NCI-H2171 (cell line): ENCODE measurements at regions not wholly inside any gene's neighbourhood (a gene's known extent, or its start where the extent isn't known, plus 50 kb on each side); places are given as distances from the start of the nearest gene placed in this dataset.

Experiments
- DNase-seq: peaks from one replicate; lab custom pipeline; 2025; lab: John Stamatoyannopoulos, UW

DNA sequence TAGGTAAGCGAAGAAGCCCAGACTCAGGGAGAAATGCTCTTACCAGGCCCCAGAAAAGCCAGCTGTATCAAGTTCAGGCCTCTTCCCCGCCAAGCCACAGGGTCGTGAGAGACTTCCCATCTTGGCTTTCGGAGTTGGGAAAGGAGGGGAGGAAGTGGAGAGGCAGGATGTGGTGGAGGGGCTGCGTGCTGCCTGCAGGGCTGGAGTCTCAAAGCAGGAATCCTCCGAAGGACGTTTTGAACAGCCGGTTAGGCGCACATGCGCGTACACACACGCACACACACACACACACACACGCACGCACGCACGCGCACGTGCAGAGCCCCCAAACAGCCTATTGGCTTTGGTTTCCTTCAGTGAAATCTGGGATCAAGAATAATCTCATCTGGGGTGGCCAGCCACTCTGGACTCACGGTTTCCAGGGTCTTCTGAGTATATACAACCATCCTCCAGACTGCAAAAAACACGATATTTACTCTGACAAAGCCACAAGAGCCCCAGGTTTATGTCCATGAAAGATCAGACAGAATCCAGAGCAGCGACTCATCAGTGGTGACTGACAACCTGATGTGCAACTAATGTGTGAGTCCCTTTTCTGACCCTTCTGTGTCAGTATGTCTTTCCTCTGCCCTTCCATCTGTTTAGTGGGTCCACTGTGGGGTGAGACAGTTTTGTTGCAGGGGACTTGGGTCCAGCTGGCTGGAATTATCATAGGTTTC is 115.0 kb upstream of the ZNF438 start:
- no peak for DNase-seq

DNA sequence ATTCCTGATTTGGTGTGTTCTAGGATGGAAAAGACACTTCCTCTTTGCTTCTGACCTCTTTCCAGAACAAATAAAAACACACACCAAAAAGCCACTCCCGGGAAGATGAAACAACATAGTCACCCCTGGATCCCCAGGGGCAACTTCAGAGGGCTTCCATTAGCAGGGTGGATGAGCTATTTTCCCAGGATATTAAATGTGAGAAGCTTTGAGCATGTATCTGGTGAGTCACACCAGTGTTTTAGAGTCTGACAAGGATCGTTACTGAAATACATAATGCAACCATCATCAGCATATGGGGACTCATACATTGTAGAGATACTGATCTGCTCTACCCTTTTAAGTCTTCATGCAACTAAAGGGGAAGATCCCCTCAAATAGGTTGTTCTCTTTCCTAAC is 115.5 kb upstream of the ZNF438 start:
- DNase-seq: no peak

DNA sequence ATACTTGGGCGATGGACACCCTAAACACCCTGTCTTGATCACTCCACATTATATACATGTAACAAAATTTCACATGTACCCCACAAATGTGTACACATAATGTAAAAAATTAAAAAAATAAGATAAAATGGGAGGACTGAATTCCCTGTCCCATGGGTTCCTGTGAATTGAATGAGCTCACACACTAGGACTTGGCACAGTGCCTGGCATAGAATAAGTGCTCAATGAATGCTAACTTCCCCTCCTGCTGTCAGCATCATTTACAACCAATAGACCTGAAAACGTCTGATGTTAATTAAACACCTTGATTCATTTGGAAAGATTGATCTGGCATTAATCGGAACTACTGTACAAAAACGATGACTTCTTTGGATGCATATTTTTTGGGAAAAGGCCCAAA is 117.3 kb upstream of the ZNF438 start:
- DNase-seq: no peak

DNA sequence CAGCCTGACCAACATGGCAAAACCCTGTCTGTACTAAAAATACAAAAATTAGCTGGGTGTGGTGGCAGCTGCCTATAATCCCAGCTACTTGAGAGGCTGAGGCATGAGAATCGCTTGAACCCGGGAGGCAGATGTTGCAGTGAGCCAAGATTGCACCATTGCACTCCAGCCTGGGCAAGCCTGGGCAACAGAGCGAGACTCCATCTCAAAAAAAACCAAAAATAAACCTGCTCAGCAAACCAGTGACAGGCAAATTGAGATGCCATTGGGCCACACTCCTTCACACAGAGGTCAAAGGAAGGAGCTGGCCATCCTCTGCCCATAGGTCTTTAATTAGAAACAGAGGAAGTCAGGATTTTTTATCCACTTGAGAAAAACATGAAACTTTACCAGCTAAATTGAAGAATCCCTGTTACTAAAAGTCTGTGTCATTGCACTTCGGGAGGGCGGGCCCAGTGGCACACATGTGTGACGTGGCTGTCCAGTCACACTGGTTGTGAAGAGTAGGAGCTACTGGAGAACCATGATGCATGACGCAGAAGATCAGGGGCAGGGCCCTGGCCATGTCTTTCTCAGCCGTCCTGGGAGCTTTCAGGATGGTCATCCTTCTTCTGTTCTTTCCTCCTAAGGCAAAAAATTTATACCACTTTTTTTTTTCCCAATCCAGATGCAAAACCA is 118.3 kb upstream of the ZNF438 start:
- DNase-seq: no peak

DNA sequence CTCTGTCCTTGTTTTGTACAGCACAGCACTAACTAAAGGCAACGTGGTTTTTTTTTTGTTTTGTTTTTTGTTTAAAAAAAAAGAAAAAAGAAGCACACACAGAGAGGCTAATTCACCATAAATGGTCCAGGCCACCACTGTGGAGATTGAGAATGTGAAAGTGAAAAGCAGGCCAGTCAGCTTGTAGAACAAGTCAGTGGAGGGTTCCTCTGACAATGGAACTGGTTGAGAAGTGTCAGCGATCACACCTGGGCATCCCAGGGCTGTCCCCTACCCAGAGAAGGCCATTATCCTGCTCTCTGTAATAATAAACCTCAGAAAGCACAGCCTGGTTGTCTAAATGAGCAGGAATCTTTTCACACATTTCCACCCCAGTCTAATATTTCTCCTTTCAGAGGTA is 119.6 kb upstream of the ZNF438 start:
- DNase-seq: no peak

DNA sequence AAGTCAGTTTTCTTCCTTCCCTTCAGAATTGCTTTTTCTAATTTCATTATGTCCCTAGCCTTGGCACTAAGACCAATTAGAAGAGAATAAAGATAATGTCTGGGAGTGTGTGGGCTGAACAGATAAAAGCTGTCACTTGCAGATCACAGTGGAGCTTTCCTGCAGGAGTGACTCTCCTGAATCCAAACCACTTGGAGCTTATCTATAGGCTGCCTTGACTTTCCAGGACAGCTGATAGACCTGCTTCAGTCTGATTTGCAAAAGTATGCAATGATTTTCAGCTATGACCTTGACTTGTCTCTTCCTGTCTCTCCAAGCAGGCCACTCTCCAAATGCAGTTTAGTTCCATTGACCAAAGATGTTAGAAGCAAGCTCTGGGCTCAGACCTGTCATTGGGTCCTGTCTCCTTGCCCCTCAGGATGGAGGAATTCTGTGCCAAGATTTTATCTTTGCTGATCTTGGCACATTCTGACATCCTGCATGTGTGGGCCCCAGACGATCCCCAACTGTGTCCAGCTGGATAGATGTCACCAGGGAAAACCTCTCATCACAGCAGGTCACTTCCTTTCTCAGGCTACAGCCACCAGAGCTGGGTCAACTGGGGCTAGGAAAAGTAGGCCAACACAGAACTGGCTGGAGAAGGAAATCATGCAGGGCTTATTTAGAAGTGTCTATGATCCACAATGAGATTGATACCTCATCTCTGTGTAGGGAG is 120.9 kb upstream of the ZNF438 start:
- no peak for DNase-seq

DNA sequence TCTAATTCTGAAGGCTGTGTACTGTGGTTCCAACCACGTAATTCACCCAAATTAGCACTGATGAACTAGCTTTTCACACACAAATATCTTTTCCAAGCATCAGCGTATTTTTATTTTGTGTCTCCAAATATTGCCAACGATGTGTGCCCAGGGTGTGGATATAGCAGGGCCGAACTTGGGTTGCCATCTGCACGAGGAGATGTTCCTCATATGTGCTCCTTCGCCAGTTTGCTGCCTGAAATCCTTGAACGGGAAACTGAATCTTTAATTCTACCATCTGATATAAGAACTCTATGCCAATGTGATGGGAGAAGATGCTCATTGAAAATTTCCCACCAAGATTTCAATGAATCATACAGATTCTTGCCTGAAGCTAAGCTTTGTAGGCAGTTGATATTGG is 121.5 kb upstream of the ZNF438 start:
- no peak for DNase-seq

DNA sequence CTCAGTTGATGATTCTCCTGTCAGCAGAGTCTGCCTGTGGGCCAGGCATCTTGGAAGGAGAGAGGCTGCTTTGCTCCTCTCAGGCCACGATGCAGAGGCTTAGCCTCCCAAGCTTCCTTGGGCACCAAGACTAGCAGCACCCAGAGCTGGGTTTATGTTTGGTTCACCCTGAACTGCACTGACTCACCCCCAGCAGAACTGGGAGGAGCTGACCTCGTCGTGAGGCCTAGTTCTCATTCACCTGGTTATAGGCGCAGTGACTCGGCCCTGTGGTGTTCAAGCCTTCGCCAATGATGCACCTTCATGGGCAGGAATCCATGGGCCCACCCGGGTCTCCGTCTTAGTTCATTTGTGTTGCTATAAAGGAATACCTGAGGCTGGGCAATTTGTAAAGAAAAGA is 122.0 kb upstream of the ZNF438 start:
- no peak for DNase-seq

DNA sequence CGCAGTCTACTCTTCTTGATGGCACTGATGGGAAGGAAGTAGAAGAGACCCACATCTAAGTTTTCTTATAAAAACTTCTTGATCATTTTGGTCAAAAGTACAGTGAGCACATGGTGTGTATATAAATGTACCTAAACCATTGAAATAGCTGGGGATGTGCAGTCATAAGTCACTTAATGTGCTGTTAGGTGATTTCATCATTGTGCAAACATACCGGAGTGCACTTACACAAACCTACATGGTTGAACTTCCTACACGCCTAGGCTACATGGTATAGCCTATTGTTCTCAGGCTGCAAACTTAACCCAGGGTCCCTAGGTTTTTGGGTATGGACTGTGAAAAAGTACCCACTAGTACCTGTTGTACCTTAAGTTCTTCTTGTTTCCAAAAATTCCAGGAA is 123.3 kb upstream of the ZNF438 start:
- no peak for DNase-seq

DNA sequence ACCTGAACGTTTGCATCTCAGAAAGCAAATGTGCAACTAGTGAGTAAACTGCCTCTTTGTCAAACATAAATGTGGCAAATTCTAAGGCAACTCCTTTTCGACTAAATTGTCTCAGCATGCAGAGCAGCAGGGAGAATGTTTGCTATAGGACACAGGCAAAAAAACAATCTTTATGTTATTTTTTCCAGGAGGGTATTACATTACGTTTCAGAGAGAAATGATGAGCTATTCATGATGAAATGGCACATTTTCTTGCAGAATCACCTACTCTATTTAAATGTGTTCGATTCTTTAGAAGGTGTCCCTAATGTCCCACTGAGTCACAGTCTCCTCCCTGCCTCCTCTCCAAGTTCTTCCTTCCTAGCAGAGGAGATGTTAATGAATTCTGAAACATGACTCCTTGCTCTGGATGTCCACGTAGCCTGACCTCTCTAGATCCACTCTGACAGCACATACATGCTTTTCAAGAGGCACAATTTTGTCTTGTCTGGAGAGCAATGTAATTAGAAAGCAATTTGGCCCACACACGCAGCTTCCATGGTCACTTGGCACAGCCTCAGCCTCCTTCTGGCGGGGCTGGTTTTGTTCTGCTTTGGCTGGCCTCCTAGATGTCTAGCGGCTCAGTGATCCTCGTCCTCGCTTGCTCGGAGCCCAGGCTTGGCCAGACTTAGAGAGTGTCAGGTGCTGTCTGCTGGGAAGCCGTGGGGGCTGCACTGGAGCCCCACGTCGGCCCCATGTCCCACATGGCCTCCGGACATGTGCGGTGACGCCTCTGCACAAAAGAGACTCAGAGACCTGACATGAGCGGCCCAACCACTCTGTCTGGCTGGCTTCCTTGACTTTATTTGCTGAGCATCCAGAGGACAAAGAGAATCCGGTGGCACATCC is 125.7 kb upstream of the ZNF438 start:
- DNase-seq: no peak

DNA sequence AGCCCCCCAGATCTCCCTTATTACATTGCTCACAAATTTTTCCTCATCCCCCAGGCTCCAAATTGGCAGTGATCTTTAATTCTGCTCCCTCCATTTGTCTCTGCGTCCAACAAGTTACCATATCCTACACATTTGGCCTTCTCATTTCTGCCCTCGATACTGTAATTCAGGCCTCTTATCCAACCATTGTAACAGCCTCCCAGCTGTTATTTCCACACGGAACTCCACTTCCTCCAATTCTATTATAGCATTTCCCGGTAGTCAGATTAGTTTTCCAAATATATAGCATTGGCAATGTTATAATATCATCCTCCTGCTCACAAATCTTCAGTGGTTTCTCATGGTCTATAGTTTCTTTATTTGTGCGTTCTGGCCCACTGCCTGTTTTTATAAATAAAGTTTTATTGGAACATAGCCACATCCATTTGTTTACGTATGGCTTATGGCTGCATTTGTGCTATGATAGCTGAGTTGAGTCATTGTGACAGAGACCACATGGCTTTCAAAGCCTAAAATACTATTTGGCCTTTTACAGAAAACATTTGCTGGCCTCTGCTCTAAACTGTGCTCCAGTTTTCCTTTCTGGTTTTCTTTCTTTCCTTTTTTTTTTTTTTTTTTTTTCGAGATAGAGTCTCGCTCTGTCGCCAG is 126.5 kb upstream of the ZNF438 start:
- DNase-seq: no peak

DNA sequence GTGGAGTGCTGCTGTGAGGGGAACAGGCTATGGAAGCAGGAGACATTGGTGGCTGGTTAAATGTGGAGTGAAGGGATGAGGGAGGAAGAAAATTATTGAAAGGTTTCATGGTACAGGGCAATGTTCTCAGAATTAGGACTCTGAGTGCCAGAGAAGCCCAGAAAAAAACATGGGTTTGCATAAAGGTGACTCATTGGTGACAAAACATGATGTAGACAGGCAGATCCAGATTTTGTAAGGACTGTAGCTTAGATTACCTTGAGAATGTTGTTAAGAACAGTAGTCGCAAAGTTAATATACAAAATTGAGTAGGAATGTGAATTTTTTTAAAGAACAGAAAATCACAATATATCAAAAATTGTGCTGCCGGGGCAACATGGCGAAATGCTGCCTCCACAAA is 134.9 kb upstream of the ZNF438 start:
- DNase-seq: no peak

DNA sequence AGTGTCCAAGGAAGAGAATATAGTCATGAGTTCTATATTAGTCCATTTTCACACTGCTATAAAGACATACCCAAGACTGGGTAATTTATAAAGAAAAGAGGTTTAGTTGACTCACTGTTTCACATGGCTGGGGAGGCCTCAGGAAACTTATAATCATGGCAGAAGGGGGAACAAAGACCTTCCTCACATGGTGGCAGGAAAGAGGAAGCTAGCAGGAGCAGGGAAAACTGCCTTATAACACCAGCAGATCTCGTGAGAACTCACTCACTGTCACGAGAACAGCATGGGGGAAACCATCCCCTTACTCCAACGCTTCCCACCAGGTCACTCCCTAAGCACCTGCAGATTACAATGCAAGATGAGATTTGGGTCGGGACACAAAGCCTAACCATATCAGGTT is 139.0 kb upstream of the ZNF438 start:
- no peak for DNase-seq

DNA sequence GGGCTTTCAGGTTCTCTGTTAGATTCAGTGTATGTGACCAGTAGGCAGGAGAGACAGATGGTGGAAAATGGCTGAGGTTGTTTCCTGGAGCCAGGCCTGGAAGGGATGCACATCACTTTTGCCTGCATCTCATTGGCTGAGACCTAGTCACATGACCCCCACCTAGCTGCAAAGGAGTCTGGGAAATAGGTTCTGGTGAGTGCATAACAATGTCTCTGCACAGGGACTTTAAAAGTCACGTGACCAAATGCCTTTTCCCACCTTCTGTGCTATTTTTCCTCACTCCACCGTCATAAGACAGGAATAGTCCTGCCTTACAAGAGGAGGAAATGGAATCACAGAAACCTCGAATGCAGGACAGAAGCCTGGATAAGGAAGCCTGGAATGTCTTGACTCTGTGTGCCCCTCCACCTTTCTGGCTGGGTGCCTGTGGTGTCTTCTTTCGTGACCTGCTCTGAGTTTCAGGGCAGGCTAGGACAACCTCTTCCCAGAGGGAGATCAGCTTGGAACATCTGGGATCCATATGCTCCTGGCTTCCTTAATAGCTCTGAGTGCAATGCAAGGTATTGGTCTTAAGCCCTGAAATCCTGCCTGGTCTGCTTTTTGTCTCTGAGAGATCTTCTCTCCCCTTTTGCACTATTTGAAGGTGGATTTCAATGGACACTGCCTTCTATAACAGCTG is 139.9 kb upstream of the ZNF438 start:
- peak; percentile 42 for DNase-seq

DNA sequence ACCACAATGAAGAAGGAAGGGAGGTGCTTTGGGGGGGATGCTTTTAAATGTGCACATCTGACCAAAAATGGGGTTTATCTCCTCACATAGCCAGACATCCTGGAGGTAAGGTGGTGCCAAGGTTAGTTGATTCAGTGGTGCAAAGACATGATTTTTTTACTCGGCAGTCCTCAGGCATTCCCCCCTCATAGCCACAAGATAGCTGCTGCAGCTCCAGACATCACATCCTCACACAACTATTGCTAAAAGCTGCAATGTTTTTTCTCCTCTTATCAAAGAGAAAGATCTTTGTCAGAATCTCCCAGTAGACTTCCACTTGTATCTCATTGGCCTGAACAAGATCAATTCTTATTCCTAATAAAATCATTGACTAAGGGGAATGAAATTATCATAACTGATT is 141.3 kb upstream of the ZNF438 start:
- DNase-seq: no peak

DNA sequence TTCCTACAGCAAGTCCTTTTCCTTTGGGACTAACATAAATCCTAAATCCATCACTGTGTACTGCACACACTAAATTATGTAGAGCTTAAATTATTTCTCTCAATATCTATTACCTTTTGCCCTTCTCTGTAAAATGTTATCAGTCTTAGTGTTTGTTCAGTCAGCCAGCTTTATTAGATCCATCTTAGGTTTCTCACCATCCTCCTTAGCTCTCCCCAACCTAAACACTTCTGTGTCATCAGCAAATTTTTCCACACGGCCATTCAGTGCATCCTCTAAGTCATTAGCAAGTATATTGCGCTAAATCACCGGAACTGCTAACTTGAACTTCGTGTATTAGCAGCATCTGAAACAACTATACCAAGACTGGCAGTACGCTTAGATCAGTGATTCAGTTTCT is 142.1 kb upstream of the ZNF438 start:
- no peak for DNase-seq

DNA sequence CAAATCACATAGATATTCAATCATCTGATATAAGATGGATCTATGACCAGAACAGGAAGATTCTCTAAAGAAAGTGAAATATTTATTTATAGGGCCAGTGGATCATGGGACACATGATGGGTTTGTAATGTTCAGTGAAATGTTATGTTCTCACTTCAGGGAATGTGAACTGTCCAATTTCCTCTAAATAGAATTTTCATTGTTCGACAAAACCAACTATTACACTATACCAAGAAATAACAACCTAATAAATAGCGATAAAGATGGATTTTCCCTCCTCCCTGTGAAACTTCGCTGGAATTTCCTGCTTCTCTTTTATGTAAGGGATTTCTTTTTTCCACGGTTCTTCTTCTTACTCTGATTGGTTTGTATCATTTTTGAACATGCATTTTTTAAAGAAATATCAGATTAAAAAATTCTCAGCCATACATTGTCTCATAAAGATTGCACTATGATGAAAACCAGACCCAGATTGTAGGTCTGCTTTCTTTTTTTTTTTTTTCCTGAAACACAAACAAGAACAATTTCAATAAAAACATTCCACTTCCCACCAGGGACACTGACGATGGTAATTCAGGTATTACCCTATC is 139.8 kb upstream of the ZEB1 start:
- no peak for DNase-seq

DNA sequence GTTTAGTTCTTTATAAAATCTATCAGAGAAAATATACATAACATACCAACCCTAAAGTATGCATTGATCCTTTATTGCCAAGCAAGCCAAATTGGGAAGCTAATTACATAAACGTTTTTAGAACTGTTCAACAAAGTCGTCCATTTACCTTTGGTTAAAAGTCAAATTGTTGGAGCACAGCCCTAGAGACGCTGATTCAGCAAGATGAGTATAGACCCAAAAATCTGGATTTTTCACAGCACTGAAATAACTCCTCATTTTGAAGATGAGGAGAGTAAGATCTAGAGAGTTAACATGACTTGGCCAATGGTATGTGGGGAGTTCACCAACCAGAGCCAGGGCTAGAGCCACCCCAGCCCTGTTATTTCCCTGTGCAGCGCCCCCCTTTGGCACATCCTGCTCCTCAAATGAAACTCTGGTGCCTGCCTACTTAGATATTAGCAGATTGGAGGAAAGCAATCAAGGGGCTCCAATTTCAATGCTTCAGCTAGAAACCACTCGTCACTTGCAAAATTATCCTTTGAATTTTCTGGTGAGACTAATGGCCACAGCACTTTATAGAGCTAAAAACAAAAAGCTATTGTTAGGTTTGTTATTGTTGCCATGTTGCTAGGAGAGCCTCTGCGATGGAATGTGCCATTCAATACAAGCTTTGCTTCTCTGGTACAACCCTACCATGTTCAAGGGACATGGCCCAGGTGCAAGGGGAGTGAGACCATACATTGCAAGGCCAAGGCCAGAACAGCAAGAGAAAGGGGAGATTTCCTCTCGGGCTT is 132.6 kb upstream of the ZEB1 start:
- no peak for DNase-seq

DNA sequence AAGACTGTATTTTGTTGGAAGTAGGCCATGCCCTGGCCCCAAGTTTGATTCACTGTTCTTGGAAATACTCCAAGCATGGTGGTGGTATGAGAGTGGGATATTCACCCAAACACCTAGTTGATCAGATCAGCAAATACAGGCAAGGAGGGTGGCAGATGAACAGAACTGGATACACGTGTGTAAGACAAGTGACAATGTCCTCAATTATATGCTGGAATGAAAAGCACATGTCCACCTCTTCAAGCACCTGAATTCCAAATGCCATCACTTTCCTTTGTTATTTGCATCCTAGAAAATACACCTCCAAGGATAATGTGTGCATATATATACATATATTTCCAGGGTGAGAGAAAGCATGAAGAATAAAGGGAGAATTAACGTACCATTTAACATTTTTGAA is 131.8 kb upstream of the ZEB1 start:
- no peak for DNase-seq

DNA sequence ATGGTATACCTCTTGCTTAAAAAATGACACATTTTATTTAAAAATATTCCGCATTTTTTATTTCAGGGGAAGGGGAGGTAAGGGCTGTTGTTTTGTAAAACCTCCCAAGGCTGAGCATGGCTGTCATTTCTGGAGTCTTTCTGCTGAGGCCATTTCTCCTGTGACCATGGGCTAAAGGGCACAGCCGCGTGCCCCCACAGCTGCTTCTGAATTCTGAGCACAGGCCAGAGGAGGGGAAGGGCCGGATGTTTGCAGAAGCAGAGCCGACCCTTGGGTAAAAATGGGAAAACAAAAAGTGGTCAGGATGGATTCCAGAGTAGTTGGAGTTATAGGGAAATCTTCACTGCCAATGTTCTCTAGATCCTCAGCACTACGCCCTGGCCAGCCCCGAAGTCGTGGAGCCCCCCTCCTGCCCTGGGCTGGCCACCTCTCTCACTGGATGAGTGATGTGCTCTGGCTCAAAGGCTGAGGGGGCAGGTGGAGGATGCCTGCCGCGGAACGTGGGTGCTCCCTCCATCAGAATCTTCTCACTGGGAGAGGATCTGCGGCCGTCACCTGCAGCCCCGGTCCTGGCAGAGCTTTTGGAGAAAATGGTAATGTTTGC is 131.3 kb upstream of the ZEB1 start:
- no peak for DNase-seq
